GM12878 (cell line): ENCODE measurements at regions not wholly inside any gene's neighbourhood (a gene's known extent, or its start where the extent isn't known, plus 50 kb on each side); places are given as distances from the start of the nearest gene placed in this dataset.

Experiments used
- PBX3 ChIP-seq: IDR thresholded peaks from 2 replicates; pipeline ENCODE4 v1.6.1; 2011; ENCODE audit warnings: mild to moderate bottlenecking, low read depth, low read length, moderate library complexity; ENCODE audit not compliant: insufficient replicate concordance
- SP1 ChIP-seq: IDR thresholded peaks from one replicate; pipeline ENCODE4 v1.6.1; 2011; ENCODE audit warnings: low read depth, low read length

GRCh38 chr17:43327421-43327820 is 71.4 kb upstream of the ARL4D start:
- TF ChIP-seq SP1 (no peak), PBX3 (no peak)
